ENCODE measurements at regions not wholly inside any gene's neighbourhood (a gene's known extent, or its start where the extent isn't known, plus 50 kb on each side); places are given as distances from the start of the nearest gene placed in this dataset.

GRCh38 chr5:91434348-91434747 is 51.2 kb upstream of the ARRDC3 start:
- ChIA-PET CTCF (interaction anchor here (0.9 to 1.7 kb wide), 2 partner anchors 12 to 15 kb away, joined by 3 to 6 read pairs; no protein-coding TSS in a partner anchor), POLR2A (no interaction called here)
- Histone ChIP-seq H3K27me3 (ENCODE audit: control insufficient read depth in 2 of 2, insufficient read depth in 2 of 2, low read length in 2 of 2) (no peaks in the 10 kb centered on the region), H4K20me1 (replicated peaks; ENCODE audit: control insufficient read depth, extremely low read depth, insufficient read depth, low read length) (no peaks in the 10 kb centered on the region), H3K4me1 (ENCODE audit: control insufficient read depth, extremely low read depth, insufficient read depth, low read length) (no peaks in the 10 kb centered on the region), H3K4me2 (ENCODE audit: insufficient read depth, low read length) (no peak overlapping the region), H3K9me3 (replicated peaks; ENCODE audit: control insufficient read depth, insufficient read depth, low read length) (no peaks in the 10 kb centered on the region), H3K9me1 (replicated peaks; ENCODE audit: control insufficient read depth, extremely low read depth, insufficient read depth, low read length) (no peaks in the 10 kb centered on the region), H3K4me3 (replicated peaks in 1 of 3; ENCODE audit: insufficient read depth in 1 of 3, low read depth in 1 of 3, low read length in 3 of 3) (no peak overlapping the region), H2AFZ (ENCODE audit: low read depth, low read length) (no peak overlapping the region), H3K9ac (replicated peaks; ENCODE audit: extremely low read depth, insufficient read depth, low read length) (no peak overlapping the region), H3K79me2 (ENCODE audit: control insufficient read depth, insufficient read depth, low read length) (no peaks in the 10 kb centered on the region), H3K36me3 (ENCODE audit: control insufficient read depth in 2 of 2, extremely low read depth in 1 of 2, insufficient read depth in 2 of 2, low read length in 2 of 2) (no peaks in the 10 kb centered on the region), H3K27ac (ENCODE audit: insufficient read depth, low read depth, low read length) (no peak overlapping the region)
- intact Hi-C loops (cut with micrococcal nuclease), result loop anchor here (5.0 kb wide), 1 partner anchor 1937 kb away; no protein-coding TSS in a partner anchor
- DNase-seq (ENCODE audit: low read depth, low spot score) (no peak), FAIRE-seq (no peak)
- dilution Hi-C loops (cut with MboI; ENCODE audit: extremely low pct_ligation_motif_present, low sequenced_read_pairs), result no loop called here
- BruUV-seq (replicated peaks), result no TSS peak
- TF ChIP-seq MAX (IDR thresholded peaks at IDR 0.05; ENCODE audit: insufficient read depth, insufficient read length) (no peak), EZH2 (IDR thresholded peaks at IDR 0.05; ENCODE audit: borderline replicate concordance, low read depth, low read length, severe bottlenecking) (no peak), FOS (IDR thresholded peaks at IDR 0.05; ENCODE audit: borderline replicate concordance, insufficient read depth, low read length) (no peak), POLR2A (IDR thresholded peaks at IDR 0.05; ENCODE audit: low read depth, low read length) (no peak), MYC (IDR thresholded peaks at IDR 0.05; ENCODE audit: low read depth, low read length) (no peak), POLR2AphosphoS5 (IDR thresholded peaks at IDR 0.05; ENCODE audit: insufficient read depth, low read depth, low read length) (no peak), GATA2 (IDR thresholded peaks at IDR 0.05; ENCODE audit: insufficient read depth, insufficient read length, low read depth, low read length) (no peak), JUN (IDR thresholded peaks at IDR 0.05; ENCODE audit: borderline replicate concordance, insufficient read depth, insufficient read length, low read depth) (no peak), CTCF (IDR thresholded peaks at IDR 0.05; ENCODE audit: extremely low read depth in 1 of 2, insufficient read depth in 1 of 2, low read depth in 1 of 2, low read length in 2 of 2) (no peak)

Data from endothelial cell of umbilical vein (primary cell).